IMR-90 (cell line): ENCODE measurements at regions not wholly inside any gene's neighbourhood (a gene's known extent, or its start where the extent isn't known, plus 50 kb on each side); places are given as distances from the start of the nearest gene placed in this dataset.

Experiments used
- ATAC-seq: fragments of 200-7000 bp; cut with Tn5 transposase; 2 replicates; pipeline ENCODE4 v1.9.1; 2020; ENCODE audit warnings: low read depth, mild to moderate bottlenecking, moderate library complexity
- BruUV-seq: library from RNA; stranded (reverse); fragments of 400-500 nt; replicated peaks from 2 replicates; lab custom pipeline; 2021; lab: Mats Ljungman, UMichigan
- CTCF ChIA-PET: fragments of 300-600 bp; formaldehyde crosslinking; extraction: SDS; loops from one replicate; lab custom pipeline; 2021; ENCODE audit warnings: antibody characterized with exemption; lab: Yijun Ruan, JAX
- POLR2A ChIA-PET: fragments of 300-600 bp; sonication (Branson Sonifier 250); formaldehyde crosslinking; loops from one replicate; lab custom pipeline; 2022; ENCODE audit warnings: antibody characterized with exemption; ENCODE audit not compliant: unreplicated experiment; lab: Charles Lee
- DNase-seq: peaks from one replicate; pipeline ENCODE4 v3.0.0; 2013
- H2AFZ ChIP-seq: replicated peaks from 2 replicates; pipeline ENCODE3; 2013; ENCODE audit warnings: low read length, mild to moderate bottlenecking; ENCODE audit not compliant: poor library complexity
- H2AK5ac ChIP-seq: 2 replicates; pipeline ENCODE4 v1.6.1; 2013; ENCODE audit warnings: low read depth, low read length, inconsistent platforms
- H2AK9ac ChIP-seq: replicated peaks from 2 replicates; pipeline ENCODE3; 2013; ENCODE audit warnings: mild to moderate bottlenecking, low read depth, low read length, moderate library complexity; ENCODE audit not compliant: poor library complexity
- H2BK120ac ChIP-seq: 2 replicates; pipeline ENCODE4 v1.6.1; 2013; ENCODE audit warnings: low read depth, low read length, inconsistent platforms
- H2BK15ac ChIP-seq: 3 replicates; pipeline ENCODE4 v1.6.1; 2013; ENCODE audit warnings: low read depth, low read length, inconsistent platforms
- H2BK20ac ChIP-seq: 2 replicates; pipeline ENCODE4 v1.6.1; 2013; ENCODE audit warnings: low read depth, mild to moderate bottlenecking, inconsistent platforms, low read length, moderate library complexity
- H2BK5ac ChIP-seq: 2 replicates; pipeline ENCODE4 v1.6.1; 2013; ENCODE audit warnings: mild to moderate bottlenecking, low read depth, low read length, inconsistent platforms; ENCODE audit not compliant: poor library complexity, severe bottlenecking
- H3K14ac ChIP-seq: replicated peaks from 2 replicates; pipeline ENCODE4 v1.6.1; 2013; ENCODE audit warnings: low read depth, low read length, inconsistent platforms
- H3K18ac ChIP-seq: 2 replicates; pipeline ENCODE4 v1.6.1; 2013; ENCODE audit warnings: low read depth, low read length, control low read depth
- H3K23ac ChIP-seq: 2 replicates; pipeline ENCODE4 v1.6.1; 2013; ENCODE audit warnings: low read depth, low read length, inconsistent platforms
- H3K27ac ChIP-seq: 2 replicates; pipeline ENCODE4 v1.5.1; 2013; ENCODE audit warnings: mild to moderate bottlenecking, control low read depth, low read length; ENCODE audit not compliant: insufficient read depth
- H3K27me3 ChIP-seq: 2 replicates; pipeline ENCODE4 v1.6.1; 2013; ENCODE audit warnings: low read length; ENCODE audit not compliant: control insufficient read depth, insufficient read depth
- H3K36me3 ChIP-seq: 2 replicates; pipeline ENCODE4 v1.6.1; 2013; ENCODE audit warnings: low read length, mixed read lengths; ENCODE audit not compliant: control insufficient read depth, insufficient read depth
- H3K4ac ChIP-seq: 2 replicates; pipeline ENCODE4 v1.6.1; 2013; ENCODE audit warnings: low read depth, low read length, inconsistent platforms
- H3K4me1 ChIP-seq: 2 replicates; pipeline ENCODE4 v1.6.1; 2013; ENCODE audit warnings: low read length, mixed read lengths; ENCODE audit not compliant: control insufficient read depth, insufficient read depth
- H3K4me2 ChIP-seq: 2 replicates; pipeline ENCODE4 v1.6.1; 2013; ENCODE audit warnings: low read depth, mild to moderate bottlenecking, control low read depth, low read length, moderate library complexity
- H3K4me3 ChIP-seq: 2 replicates; pipeline ENCODE4 v1.5.1; 2013; ENCODE audit warnings: low read depth, mild to moderate bottlenecking, control low read depth, low read length, moderate library complexity; ENCODE audit not compliant: insufficient read depth
- H3K56ac ChIP-seq: 2 replicates; pipeline ENCODE4 v1.6.1; 2013; ENCODE audit warnings: low read length, inconsistent platforms; ENCODE audit not compliant: insufficient read depth; ENCODE audit errors: extremely low read depth
- H3K79me1 ChIP-seq, 2 experiments: 2 replicates each; pipeline ENCODE4 v1.6.1; 2013; ENCODE audit warnings: low read length in 2 of 2, inconsistent platforms in 1 of 2, low read depth in 1 of 2
- H3K9ac ChIP-seq: 2 replicates; pipeline ENCODE4 v1.6.1; 2013; ENCODE audit warnings: low read depth, low read length, control low read depth
- H3K9me1 ChIP-seq: 2 replicates; pipeline ENCODE4 v1.6.1; 2013; ENCODE audit warnings: low read length, inconsistent platforms; ENCODE audit not compliant: insufficient read depth
- H3K9me3 ChIP-seq: 2 replicates; pipeline ENCODE4 v1.6.1; 2013; ENCODE audit warnings: low read length; ENCODE audit not compliant: control insufficient read depth, insufficient read depth
- H4K20me1 ChIP-seq: 2 replicates; pipeline ENCODE4 v1.6.1; 2013; ENCODE audit warnings: low read length, inconsistent platforms; ENCODE audit not compliant: insufficient read depth
- H4K5ac ChIP-seq: 2 replicates; pipeline ENCODE4 v1.6.1; 2013; ENCODE audit warnings: mild to moderate bottlenecking, low read depth, low read length, control low read depth
- H4K8ac ChIP-seq, 2 experiments: 2 replicates each; pipeline ENCODE4 v1.6.1; 2013; ENCODE audit warnings: low read depth in 2 of 2, low read length in 2 of 2, control low read depth in 1 of 2, inconsistent platforms in 1 of 2
- H4K91ac ChIP-seq: 2 replicates; pipeline ENCODE4 v1.6.1; 2013; ENCODE audit warnings: low read depth, low read length, inconsistent platforms; ENCODE audit not compliant: insufficient read depth
- BHLHE40 ChIP-seq: fragments of 150-350 bp; IDR thresholded peaks from 2 replicates; pipeline ENCODE4 v1.6.1; 2016; ENCODE audit warnings: mild to moderate bottlenecking, low read depth, low read length
- CEBPB ChIP-seq: IDR thresholded peaks from 2 replicates; pipeline ENCODE4 v1.6.1; 2012; ENCODE audit warnings: low read depth, low read length, improper control_type of control experiment
- CHD1 ChIP-seq: IDR thresholded peaks from 2 replicates; pipeline ENCODE4 v1.6.1; 2012; ENCODE audit warnings: low read depth, low read length, improper control_type of control experiment
- CTCF ChIP-seq: conservative IDR thresholded peaks from 2 replicates; pipeline ENCODE4 v1.5.1; 2012; ENCODE audit warnings: mild to moderate bottlenecking, low read depth, low read length, improper control_type of control experiment
- ELK1 ChIP-seq: fragments of 150-350 bp; IDR thresholded peaks from 2 replicates; pipeline ENCODE4 v1.6.1; 2016; ENCODE audit warnings: low read depth, mild to moderate bottlenecking, low read length, moderate library complexity, borderline replicate concordance
- FOS ChIP-seq: fragments of 150-350 bp; IDR thresholded peaks from 2 replicates; pipeline ENCODE4 v1.6.1; 2016; ENCODE audit warnings: low read depth, low read length
- MAFK ChIP-seq: IDR thresholded peaks from 2 replicates; pipeline ENCODE4 v1.6.1; 2012; ENCODE audit warnings: low read depth, low read length, improper control_type of control experiment
- MAZ ChIP-seq: IDR thresholded peaks from 2 replicates; pipeline ENCODE4 v1.6.1; 2012; ENCODE audit warnings: low read depth, mild to moderate bottlenecking, low read length, improper control_type of control experiment, moderate library complexity, borderline replicate concordance
- MXI1 ChIP-seq: IDR thresholded peaks from 2 replicates; pipeline ENCODE4 v1.6.1; 2012; ENCODE audit warnings: low read depth, mild to moderate bottlenecking, low read length, moderate library complexity, borderline replicate concordance
- NFE2L2 ChIP-seq: fragments of 150-350 bp; IDR thresholded peaks from 2 replicates; pipeline ENCODE4 v1.6.1; 2016; ENCODE audit warnings: low read depth, mild to moderate bottlenecking, low read length
- POLR2A ChIP-seq: IDR thresholded peaks from 2 replicates; pipeline ENCODE4 v1.6.1; 2012; ENCODE audit warnings: mild to moderate bottlenecking, low read depth, low read length
- RAD21 ChIP-seq: IDR thresholded peaks from 2 replicates; pipeline ENCODE4 v1.6.1; 2012; ENCODE audit warnings: low read length, improper control_type of control experiment
- RCOR1 ChIP-seq: IDR thresholded peaks from 2 replicates; pipeline ENCODE4 v1.6.1; 2012; ENCODE audit warnings: mild to moderate bottlenecking, low read length, improper control_type of control experiment; ENCODE audit not compliant: insufficient replicate concordance
- RFX5 ChIP-seq: IDR thresholded peaks from 2 replicates; pipeline ENCODE4 v1.8.0; 2012; ENCODE audit warnings: low read depth, mild to moderate bottlenecking, low read length, moderate library complexity
- SMC3 ChIP-seq: fragments of 150-350 bp; IDR thresholded peaks from 2 replicates; pipeline ENCODE4 v1.6.1; 2016; ENCODE audit warnings: low read depth, mild to moderate bottlenecking, antibody characterized with exemption, low read length, moderate library complexity
- USF2 ChIP-seq: fragments of 150-350 bp; IDR thresholded peaks from 2 replicates; pipeline ENCODE4 v1.6.1; 2017; ENCODE audit warnings: mild to moderate bottlenecking, antibody characterized with exemption, low read length, low read depth
- WGBS, 2 experiments: methylation state at CpG; one replicate each; pipeline versions ENCODE4 v1.1.5 to v1.1.7; 2013; ENCODE audit warnings: missing lambda C conversion rate in 2 of 2; ENCODE audit not compliant: insufficient read length in 1 of 2; ENCODE audit errors: extremely low coverage in 2 of 2; 5-methylcytosine and 5-hydroxymethylcytosine counted together
- dilution Hi-C: fragments of 300-500 bp; cut with HindIII; formaldehyde crosslinking; loops from one replicate; pipeline ENCODE4 v1.14.3; 2018; ENCODE audit warnings: low sequenced_read_pairs; ENCODE audit not compliant: unreplicated experiment
- in situ Hi-C: fragments of 300-500 bp; cut with MboI; formaldehyde crosslinking; loops from 3 replicates; pipeline ENCODE4 v1.14.3; 2019; ENCODE audit warnings: low sequenced_read_pairs, inconsistent platforms, mixed read lengths
- intact Hi-C: fragments of 100-400 bp; cut with micrococcal nuclease; formaldehyde crosslinking; loops from 2 replicates; pipeline ENCODE4 v1.10.0; 2022

GRCh38 chr4:132526652-132527051 is 622.4 kb upstream of the PCDH10 start:
- POLR2A ChIA-PET, result no interaction called here
- intact Hi-C loops, result no loop called here

More at GRCh38 chr4:132526652-132527051, 622.4 kb upstream of the PCDH10 start:
- Histone ChIP-seq H3K4me2 (no peak overlapping the region), H2BK15ac (no peak overlapping the region), H3K4me3 (no peak overlapping the region), H3K36me3 (no peaks in the 10 kb centered on the region), H3K27me3 (no peaks in the 10 kb centered on the region), H3K4me1 (no peaks in the 10 kb centered on the region), H3K9ac (no peak overlapping the region), H3K9me3 (no peaks in the 10 kb centered on the region), H2AK5ac (no peak overlapping the region), H4K8ac (no peak overlapping the region), H2BK20ac (no peak overlapping the region), H2AFZ (no peak overlapping the region), H3K9me1 (no peaks in the 10 kb centered on the region), H3K56ac (no peak overlapping the region), H3K18ac (no peak overlapping the region), H3K14ac (no peak overlapping the region), H3K23ac (no peak overlapping the region), H4K20me1 (no peaks in the 10 kb centered on the region), H4K91ac (no peak overlapping the region), H3K27ac (no peak overlapping the region), H3K4ac (no peak overlapping the region), H3K79me1 (no peaks in the 10 kb centered on the region), H2BK5ac (no peak overlapping the region), H4K5ac (no peak overlapping the region), H2AK9ac (no peak overlapping the region), H2BK120ac (no peak overlapping the region)
- no TSS peak for BruUV-seq
- in situ Hi-C loops (no loop called here), dilution Hi-C loops (no loop called here)
- CTCF ChIA-PET, result no interaction called here
- DNase-seq, result no peak
- TF ChIP-seq MAZ (no peak), RFX5 (no peak), CHD1 (no peak), ELK1 (no peak), CTCF (no peak), MAFK (no peak), POLR2A (no peak), BHLHE40 (no peak), RCOR1 (no peak), SMC3 (no peak), RAD21 (no peak), CEBPB (no peak), NFE2L2 (no peak), FOS (no peak), USF2 (no peak), MXI1 (no peak)
- no peak for ATAC-seq
- no CpG with 5 or more reads among the region's 1 CpG for WGBS, 2 experiments
